ENCODE measurements at regions not wholly inside any gene's neighbourhood (a gene's known extent, or its start where the extent isn't known, plus 50 kb on each side); places are given as distances from the start of the nearest gene placed in this dataset.

DNA sequence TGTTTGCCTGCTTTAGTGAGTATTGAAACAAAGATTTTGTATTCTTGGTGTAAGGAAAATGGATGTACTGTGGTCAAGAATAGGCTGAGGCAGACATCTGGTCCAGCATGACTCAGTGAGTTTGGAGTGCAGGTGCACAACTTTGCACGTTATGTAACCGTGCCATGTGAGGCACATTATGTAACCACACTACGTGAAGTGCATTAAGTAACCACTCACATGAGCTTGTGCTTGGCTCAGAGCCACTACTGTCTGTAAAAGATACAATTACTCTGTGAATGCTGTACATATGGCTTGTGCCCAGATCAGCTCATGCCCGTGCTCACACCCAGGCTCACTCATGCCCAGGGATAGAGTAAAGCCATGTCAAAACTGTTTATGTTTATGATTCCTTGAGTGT, 216.8 kb downstream of the CTH start:
- TF ChIP-seq, protein P1, sequence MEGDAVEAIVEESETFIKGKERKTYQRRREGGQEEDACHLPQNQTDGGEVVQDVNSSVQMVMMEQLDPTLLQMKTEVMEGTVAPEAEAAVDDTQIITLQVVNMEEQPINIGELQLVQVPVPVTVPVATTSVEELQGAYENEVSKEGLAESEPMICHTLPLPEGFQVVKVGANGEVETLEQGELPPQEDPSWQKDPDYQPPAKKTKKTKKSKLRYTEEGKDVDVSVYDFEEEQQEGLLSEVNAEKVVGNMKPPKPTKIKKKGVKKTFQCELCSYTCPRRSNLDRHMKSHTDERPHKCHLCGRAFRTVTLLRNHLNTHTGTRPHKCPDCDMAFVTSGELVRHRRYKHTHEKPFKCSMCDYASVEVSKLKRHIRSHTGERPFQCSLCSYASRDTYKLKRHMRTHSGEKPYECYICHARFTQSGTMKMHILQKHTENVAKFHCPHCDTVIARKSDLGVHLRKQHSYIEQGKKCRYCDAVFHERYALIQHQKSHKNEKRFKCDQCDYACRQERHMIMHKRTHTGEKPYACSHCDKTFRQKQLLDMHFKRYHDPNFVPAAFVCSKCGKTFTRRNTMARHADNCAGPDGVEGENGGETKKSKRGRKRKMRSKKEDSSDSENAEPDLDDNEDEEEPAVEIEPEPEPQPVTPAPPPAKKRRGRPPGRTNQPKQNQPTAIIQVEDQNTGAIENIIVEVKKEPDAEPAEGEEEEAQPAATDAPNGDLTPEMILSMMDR (IDR thresholded peaks at IDR 0.05; ENCODE audit: low read depth, low read length), result no peak

DNA sequence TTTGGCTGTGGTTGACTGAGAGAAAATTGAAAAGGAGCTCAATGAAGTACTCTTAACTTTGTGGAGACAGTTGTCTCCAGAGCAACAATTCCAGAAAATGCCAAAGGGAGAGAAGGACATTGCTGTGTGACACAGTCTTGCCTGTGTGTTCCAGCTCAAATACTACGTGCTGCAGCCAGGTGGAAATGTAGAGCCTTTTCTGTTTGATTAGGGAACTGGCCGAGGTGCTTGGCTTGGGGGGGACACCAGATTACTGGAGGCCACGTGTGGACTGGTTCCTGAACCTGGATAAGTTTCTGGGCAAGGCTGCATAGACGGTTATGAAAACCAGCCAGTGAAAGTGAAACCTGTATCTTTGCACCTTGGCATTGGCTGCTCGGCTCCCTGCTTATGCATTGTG, 217.9 kb downstream of the CTH start:
- no peak overlapping the region for H3K4me3 ChIP-seq (replicated peaks in 1 of 2; ENCODE audit: low read depth in 2 of 2, low read length in 2 of 2)
- no peak for DNase-seq (ENCODE audit: low read depth in 2 of 2)
- TF ChIP-seq, protein P1 (IDR thresholded peaks at IDR 0.05; ENCODE audit: low read depth, low read length), result no peak

More for the DNA sequence above, 216.8 kb downstream of the CTH start:
- H3K4me3 ChIP-seq (replicated peaks in 1 of 2; ENCODE audit: low read depth in 2 of 2, low read length in 2 of 2), result no peak overlapping the region
- DNase-seq (ENCODE audit: low read depth in 2 of 2), result peak in 1 of 2 donors; percentile 1

DNA sequence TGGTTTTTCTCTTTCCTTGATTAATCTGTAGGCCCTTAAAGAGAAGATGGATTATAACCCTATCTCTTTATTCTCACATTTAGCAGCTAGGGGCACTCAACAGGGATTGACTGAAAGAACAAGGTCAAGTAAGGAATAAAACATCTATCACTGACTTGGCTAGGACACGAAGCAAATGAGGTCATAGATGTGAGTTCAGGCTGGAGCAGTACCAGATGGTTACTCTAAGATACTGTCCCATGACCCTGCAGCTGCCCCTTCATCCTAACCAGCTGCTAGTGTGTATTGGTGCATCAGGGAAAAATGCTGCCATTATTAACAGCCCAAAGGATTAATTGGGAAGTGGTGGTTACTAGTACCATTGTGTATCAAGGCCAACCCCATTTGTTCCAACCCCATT, 221.9 kb downstream of the CTH start:
- TF ChIP-seq, protein P1 (IDR thresholded peaks at IDR 0.05; ENCODE audit: low read depth, low read length), result no peak
- no peak for DNase-seq (ENCODE audit: low read depth in 2 of 2)
- H3K4me3 ChIP-seq (replicated peaks in 1 of 2; ENCODE audit: low read depth in 2 of 2, low read length in 2 of 2), result no peak overlapping the region

DNA sequence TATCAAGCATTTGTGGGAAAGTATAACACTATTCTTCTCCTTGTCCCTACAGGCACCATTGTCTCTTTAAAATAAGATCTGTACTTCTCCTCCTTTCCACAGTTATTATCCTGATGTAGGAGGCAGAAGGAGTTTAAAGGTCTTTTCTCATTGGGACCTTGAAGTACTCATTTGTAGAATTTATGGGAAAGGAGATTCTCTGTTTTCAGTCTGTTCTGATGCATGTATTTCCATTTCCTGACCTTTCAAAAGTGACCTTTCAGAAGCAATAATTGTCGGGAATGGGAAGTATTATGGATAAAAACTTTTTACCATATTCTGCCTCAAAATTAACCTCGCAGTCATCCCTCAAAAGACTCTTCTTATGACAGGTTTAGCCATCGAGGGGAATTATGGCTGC, 224.8 kb downstream of the CTH start:
- no peak overlapping the region for H3K4me3 ChIP-seq (replicated peaks in 1 of 2; ENCODE audit: low read depth in 2 of 2, low read length in 2 of 2)
- DNase-seq (ENCODE audit: low read depth in 2 of 2), result no peak
- TF ChIP-seq, protein P1 (IDR thresholded peaks at IDR 0.05; ENCODE audit: low read depth, low read length), result no peak

DNA sequence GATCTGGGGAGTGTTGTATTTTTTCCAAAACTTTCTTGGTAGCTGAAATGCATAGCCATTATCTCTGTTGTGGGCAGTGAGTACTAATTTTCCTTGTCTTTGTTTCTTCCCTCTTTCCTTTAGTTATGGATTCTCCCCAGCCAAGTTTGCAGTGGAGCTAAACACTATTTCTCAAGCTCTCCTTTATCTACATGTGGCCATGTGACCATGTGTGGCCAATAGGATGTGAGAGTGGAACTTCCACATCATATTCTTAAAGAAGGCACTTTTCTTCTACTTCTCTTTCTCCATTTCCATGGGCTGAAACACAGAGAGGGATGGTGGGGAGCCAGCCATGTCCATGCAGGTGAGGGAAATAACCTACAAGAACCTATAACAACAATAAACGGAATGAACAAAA, 230.8 kb downstream of the CTH start:
- TF ChIP-seq, protein P1 (IDR thresholded peaks at IDR 0.05; ENCODE audit: low read depth, low read length), result no peak
- H3K4me3 ChIP-seq (replicated peaks in 1 of 2; ENCODE audit: low read depth in 2 of 2, low read length in 2 of 2), result no peak overlapping the region
- DNase-seq (ENCODE audit: low read depth in 2 of 2), result no peak

DNA sequence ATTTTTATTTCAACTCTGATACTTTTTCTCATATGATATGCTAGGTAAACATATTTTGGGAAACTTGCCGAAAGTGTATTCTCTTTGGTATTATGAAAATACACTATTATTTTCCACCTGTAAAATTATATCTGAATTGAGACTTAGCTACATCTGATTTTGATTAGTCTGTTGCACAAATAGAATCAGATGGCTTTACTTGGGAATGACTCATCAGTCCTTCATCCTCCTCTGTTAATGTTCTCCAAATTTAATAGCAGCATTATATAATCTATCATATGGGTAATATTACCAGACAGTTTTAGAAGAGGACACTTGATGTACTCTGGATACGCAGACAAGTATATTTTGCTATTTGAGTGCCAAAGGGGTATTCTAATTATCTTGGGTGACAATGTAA, 245.3 kb downstream of the CTH start:
- DNase-seq (ENCODE audit: low read depth in 2 of 2), result no peak

DNA sequence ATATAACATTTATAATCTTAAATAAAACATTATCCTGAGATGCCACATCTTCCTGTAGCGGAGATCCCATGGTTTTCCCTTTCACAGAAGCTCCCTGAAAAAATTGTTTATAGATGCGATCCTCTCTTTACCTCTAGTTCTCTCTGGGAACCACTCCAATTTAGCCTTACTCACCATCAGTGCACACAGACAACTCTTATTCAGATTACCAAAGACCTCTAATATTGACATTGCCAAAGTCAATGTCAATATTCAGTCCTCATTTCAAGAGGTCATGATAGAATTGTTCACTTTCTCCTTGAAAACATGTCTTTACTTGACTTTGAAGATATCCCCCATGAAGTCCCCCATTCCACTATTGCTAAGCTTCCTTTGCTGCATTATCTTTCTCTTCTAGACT, 248.8 kb downstream of the CTH start:
- TF ChIP-seq, protein P1 (IDR thresholded peaks at IDR 0.05; ENCODE audit: low read depth, low read length), result no peak
- DNase-seq (ENCODE audit: low read depth in 2 of 2), result no peak
- H3K4me3 ChIP-seq (replicated peaks in 1 of 2; ENCODE audit: low read depth in 2 of 2, low read length in 2 of 2), result no peak overlapping the region

More for the DNA sequence above, 245.3 kb downstream of the CTH start:
- no peak overlapping the region for H3K4me3 ChIP-seq (replicated peaks in 1 of 2; ENCODE audit: low read depth in 2 of 2, low read length in 2 of 2)
- TF ChIP-seq, protein P1 (IDR thresholded peaks at IDR 0.05; ENCODE audit: low read depth, low read length), result no peak
